GM20000 (cell line): ENCODE measurements at regions not wholly inside any gene's neighbourhood (a gene's known extent, or its start where the extent isn't known, plus 50 kb on each side); places are given as distances from the start of the nearest gene placed in this dataset.
A peak's percentile ranks its signal among the peaks of the same experiment; 100 is the strongest.

Experiments
- DNase-seq: peaks from one replicate; pipeline ENCODE4 v3.0.0; 2012; ENCODE audit warnings: low spot score
- TF ChIP-seq, protein P1 (sequence below): IDR thresholded peaks from 2 replicates; pipeline ENCODE4 v1.5.1; 2012; ENCODE audit warnings: mild to moderate bottlenecking, control low read depth; ENCODE audit errors: extremely low read depth, missing control alignments

DNA sequence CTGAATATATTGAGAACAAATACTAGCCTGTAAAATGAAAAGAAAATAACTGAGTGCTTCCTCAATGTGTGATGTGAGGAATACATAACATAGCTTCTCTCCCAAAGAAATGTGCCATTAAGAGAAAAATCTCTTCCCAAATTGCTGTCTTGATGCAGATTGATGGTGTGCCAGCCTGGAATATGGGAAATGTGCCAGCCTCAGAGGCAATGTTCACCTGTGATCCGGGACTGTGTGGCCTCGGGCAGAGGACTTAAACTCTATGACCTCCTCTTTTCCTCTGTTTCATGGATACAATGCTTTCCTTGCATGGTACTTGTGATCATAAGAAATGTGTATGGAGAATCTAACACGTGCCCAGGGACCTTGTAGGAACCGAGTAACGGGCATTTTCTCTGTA lies 370.9 kb downstream of the DIRAS2 start:
- no peak for DNase-seq
- TF ChIP-seq, protein P1, sequence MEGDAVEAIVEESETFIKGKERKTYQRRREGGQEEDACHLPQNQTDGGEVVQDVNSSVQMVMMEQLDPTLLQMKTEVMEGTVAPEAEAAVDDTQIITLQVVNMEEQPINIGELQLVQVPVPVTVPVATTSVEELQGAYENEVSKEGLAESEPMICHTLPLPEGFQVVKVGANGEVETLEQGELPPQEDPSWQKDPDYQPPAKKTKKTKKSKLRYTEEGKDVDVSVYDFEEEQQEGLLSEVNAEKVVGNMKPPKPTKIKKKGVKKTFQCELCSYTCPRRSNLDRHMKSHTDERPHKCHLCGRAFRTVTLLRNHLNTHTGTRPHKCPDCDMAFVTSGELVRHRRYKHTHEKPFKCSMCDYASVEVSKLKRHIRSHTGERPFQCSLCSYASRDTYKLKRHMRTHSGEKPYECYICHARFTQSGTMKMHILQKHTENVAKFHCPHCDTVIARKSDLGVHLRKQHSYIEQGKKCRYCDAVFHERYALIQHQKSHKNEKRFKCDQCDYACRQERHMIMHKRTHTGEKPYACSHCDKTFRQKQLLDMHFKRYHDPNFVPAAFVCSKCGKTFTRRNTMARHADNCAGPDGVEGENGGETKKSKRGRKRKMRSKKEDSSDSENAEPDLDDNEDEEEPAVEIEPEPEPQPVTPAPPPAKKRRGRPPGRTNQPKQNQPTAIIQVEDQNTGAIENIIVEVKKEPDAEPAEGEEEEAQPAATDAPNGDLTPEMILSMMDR, result no peak

DNA sequence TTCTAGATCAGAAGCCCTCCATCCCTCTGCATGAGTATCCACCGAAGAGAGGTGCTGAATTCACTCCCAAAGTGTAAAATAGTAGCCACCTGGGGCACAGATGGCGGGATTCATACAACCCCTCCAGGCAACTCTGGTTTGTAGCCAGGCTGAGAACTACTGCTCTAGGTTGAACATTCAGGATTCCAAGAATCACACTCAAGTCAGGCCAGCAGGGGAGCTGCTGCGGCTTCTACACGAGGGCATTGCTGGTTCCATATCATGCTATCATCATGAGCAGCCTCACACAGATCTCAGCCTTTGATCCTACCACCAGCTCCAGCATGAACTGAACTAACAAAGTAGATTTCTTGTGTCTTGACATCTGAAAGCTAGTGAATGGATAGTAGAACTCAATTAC lies 367.9 kb downstream of the DIRAS2 start:
- DNase-seq, result no peak
- TF ChIP-seq, protein P1, result no peak

DNA sequence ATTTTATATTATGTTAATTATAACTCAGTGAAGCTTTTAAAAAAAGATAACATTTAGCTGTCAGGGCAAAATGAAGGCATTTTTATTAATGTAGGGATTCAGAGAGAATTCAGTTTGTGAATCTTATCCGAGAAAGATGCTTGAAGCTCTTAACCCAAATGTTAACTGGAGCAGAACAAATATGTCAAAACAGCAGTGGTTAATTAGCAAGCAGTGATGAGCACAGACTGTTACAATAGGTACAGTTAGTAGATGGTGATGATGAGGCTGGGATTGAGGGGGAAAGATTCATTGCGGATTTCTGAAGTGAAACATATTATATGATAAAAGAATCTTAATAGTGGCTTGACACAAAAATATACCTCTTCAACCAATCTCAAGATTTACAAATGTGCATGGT lies 356.7 kb downstream of the DIRAS2 start:
- TF ChIP-seq, protein P1, result no peak
- no peak for DNase-seq

- peak; percentile 71 for DNase-seq
- TF ChIP-seq, protein P1, result no peak
Observed at GRCh38 chr9:90287567-90288274, 354.9 kb downstream of the DIRAS2 start.

DNA sequence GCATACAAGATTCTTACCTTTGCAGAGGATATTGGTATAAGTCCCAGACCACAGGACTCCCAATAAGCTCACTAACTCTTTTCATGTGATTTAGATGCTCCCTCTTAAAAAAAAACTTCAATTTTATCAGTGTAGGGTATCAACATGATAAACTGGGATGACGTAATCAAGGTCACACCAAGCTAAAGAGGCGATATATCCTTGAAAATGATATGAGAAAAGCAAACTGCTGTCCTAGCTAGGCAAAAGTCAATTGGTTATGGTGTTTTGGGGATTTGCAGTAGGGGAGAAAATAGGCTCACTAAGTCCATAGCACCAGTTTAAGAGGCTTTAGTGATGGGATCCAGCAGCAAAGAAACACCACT lies 354.4 kb downstream of the DIRAS2 start:
- TF ChIP-seq, protein P1, result no peak
- DNase-seq, result no peak

DNA sequence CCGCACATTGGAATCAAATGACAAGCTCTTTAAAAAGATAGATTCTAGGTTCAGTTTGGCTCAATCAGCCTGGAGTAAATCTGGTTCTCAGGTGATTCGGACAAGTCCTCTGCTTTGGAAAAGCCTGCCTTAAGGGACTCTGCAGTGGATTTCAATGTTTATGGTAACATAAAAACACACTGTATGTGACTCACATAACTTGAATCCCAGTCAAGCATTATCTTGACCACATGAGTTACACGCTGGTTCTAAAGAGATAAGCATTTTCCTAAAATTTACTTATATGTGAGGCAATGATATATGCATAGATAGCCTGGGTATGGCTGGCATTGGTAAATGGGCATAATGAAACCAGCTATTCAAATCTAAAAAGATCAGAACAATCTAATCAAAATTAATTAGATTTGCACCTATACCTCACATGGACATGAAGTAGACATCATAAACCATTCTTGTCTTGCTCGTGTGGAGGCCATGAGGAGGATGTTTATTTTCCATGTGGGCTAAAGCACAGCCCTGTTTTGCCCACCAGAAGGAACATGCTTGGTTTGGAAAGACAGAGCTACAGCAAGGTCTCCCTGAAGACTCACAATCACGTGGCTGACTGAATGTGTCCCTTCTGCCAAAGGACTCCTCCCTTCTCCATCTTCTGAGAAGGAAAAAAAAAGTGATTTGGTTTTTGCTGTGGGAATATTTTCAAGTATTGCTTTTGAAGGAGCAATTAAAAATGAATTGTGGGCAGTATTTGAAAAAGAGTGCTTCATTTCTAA lies 351.7 kb downstream of the DIRAS2 start:
- DNase-seq, result no peak
- TF ChIP-seq, protein P1, result no peak

GRCh38 chr9:90296539-90296938 lies 346.1 kb downstream of the DIRAS2 start:
- TF ChIP-seq, protein P1, result no peak
- no peak for DNase-seq
